ENCODE measurements at regions not wholly inside any gene's neighbourhood (a gene's known extent, or its start where the extent isn't known, plus 50 kb on each side); places are given as distances from the start of the nearest gene placed in this dataset.

GRCh38 chr1:208935517-208936187 is 647.9 kb upstream of the CAMK1G start:
- Mint-ChIP-seq H3K27me3 (ENCODE audit: insufficient read depth) (peaks cover 4% of the 10 kb centered on the region), H3K36me3 (ENCODE audit: low read depth) (no peaks in the 10 kb centered on the region), H3K9me3 (no peaks in the 10 kb centered on the region), H3K4me3 (no peak overlapping the region), H3K4me1 (peaks cover 14% of the 10 kb centered on the region), H3K27ac (no peak overlapping the region)
- Histone ChIP-seq H3K9ac (ENCODE audit: extremely low read depth, low read length, poor library complexity, severe bottlenecking) (no peak overlapping the region), H3K27ac (ENCODE audit: low read depth, low read length) (no peak overlapping the region), H3K9me3 (ENCODE audit: control insufficient read depth, low read length) (no peaks in the 10 kb centered on the region), H3K4me3 (ENCODE audit: low read length) (no peak overlapping the region), H3K27me3 (ENCODE audit: control insufficient read depth, insufficient read depth, low read length, poor library complexity, severe bottlenecking) (no peaks in the 10 kb centered on the region), H3K36me3 (ENCODE audit: control insufficient read depth, insufficient read depth, low read length) (no peaks in the 10 kb centered on the region), H3K4me1 (ENCODE audit: control insufficient read depth, insufficient read depth, low read length) (peaks cover 3% of the 10 kb centered on the region)
- TF ChIP-seq, protein P1, sequence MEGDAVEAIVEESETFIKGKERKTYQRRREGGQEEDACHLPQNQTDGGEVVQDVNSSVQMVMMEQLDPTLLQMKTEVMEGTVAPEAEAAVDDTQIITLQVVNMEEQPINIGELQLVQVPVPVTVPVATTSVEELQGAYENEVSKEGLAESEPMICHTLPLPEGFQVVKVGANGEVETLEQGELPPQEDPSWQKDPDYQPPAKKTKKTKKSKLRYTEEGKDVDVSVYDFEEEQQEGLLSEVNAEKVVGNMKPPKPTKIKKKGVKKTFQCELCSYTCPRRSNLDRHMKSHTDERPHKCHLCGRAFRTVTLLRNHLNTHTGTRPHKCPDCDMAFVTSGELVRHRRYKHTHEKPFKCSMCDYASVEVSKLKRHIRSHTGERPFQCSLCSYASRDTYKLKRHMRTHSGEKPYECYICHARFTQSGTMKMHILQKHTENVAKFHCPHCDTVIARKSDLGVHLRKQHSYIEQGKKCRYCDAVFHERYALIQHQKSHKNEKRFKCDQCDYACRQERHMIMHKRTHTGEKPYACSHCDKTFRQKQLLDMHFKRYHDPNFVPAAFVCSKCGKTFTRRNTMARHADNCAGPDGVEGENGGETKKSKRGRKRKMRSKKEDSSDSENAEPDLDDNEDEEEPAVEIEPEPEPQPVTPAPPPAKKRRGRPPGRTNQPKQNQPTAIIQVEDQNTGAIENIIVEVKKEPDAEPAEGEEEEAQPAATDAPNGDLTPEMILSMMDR (conservative IDR thresholded peaks at IDR 0.05): no peak
- WGBS, 2 experiments (ENCODE audit: insufficient coverage in 1 of 2, insufficient read length in 1 of 2): 63 to 92% methylated on average over 3 of the region's 3 CpGs
- DNase-seq: no peak

DNA sequence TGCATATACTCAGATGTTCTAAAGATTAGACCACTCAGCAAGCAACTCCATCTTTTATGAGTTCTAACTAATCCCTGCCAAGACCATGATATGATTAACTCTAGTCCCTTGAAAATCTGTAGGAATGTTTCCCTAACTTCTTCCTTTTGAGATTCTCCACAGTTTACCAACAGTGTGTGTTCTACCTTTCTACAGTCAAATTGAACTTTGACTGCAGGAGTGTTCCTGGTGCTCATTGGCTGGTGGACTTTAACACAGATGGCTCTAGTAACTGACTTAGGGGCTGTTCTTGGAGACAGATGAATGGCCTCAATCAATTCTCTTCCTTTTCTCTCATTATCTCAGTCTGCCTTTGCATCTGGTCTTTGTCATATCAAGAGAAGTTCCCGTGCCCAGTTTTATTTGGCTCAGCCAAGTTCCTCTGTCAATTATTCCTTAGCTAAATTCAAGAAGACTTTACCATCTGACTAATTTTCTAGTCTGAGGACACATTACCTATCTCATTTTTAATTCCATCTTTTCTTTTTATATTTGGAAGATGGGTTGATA is 643.9 kb upstream of the CAMK1G start:
- 89% methylated on average over 1 of the region's 1 CpG; no CpG with 5 or more reads in 1 of the 2 experiments for WGBS, 2 experiments (ENCODE audit: insufficient coverage in 1 of 2, insufficient read length in 1 of 2)
- no peaks in the 10 kb centered on the region for H3K9me3 Mint-ChIP-seq
- TF ChIP-seq, protein P1 (conservative IDR thresholded peaks at IDR 0.05): no peak
- H3K27me3 Mint-ChIP-seq (ENCODE audit: insufficient read depth): peaks cover 9% of the 10 kb centered on the region
- H3K27me3 ChIP-seq (ENCODE audit: control insufficient read depth, insufficient read depth, low read length, poor library complexity, severe bottlenecking): peaks cover 5% of the 10 kb centered on the region
- H3K4me3 ChIP-seq (ENCODE audit: low read length): no peak overlapping the region
- no peak overlapping the region for H3K27ac ChIP-seq (ENCODE audit: low read depth, low read length)
- no peaks in the 10 kb centered on the region for H3K36me3 ChIP-seq (ENCODE audit: control insufficient read depth, insufficient read depth, low read length)
- no peaks in the 10 kb centered on the region for H3K9me3 ChIP-seq (ENCODE audit: control insufficient read depth, low read length)
- no peaks in the 10 kb centered on the region for H3K36me3 Mint-ChIP-seq (ENCODE audit: low read depth)
- peaks cover 17% of the 10 kb centered on the region for H3K4me1 Mint-ChIP-seq
- H3K27ac Mint-ChIP-seq: no peak overlapping the region
- H3K4me3 Mint-ChIP-seq: no peak overlapping the region
- H3K4me1 ChIP-seq (ENCODE audit: control insufficient read depth, insufficient read depth, low read length): peaks cover 7% of the 10 kb centered on the region
- H3K9ac ChIP-seq (ENCODE audit: extremely low read depth, low read length, poor library complexity, severe bottlenecking): no peak overlapping the region
- DNase-seq: no peak

DNA sequence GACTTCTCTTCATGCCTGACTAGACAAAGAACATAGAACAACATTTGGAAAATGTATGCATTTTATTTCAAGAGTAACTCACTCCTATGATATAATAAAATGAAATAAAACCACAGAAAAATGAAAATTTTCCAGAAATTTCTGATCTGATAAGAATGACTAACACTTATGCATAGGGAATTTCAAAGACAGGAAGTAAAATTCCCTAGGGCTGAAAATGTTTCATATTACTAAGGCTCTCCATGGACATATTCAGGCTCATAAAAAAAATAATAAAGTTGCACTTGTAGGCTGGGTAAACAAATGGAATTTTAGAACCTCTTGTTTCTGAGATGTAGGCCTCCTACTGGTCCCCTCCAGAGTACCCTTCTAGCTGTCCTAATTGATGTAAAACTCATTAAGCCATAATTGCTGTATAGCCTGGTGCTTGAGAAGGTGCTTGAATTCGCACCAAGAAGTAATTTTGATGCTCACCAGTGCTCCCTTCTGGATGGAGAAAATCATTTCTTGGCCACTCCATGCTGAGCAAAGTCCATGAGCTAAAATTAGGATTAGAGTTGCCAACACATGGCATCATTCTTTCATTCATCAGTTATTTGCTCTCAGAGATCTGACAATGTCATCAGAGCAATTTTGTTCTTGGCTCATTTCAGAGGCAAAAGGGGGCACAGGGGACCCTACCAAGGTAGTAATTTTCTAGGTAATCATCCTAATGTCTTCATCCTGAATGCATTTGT is 641.0 kb upstream of the CAMK1G start:
- H3K9me3 ChIP-seq (ENCODE audit: control insufficient read depth, low read length): no peaks in the 10 kb centered on the region
- peaks cover 4% of the 10 kb centered on the region for H3K4me1 ChIP-seq (ENCODE audit: control insufficient read depth, insufficient read depth, low read length)
- no peak overlapping the region for H3K4me3 ChIP-seq (ENCODE audit: low read length)
- 95 to 100% methylated on average over 1 of the region's 1 CpG for WGBS, 2 experiments (ENCODE audit: insufficient coverage in 1 of 2, insufficient read length in 1 of 2)
- Mint-ChIP-seq H3K4me1 (peaks cover 11% of the 10 kb centered on the region), H3K4me3 (no peak overlapping the region), H3K27me3 (ENCODE audit: insufficient read depth) (peaks cover 21% of the 10 kb centered on the region), H3K36me3 (ENCODE audit: low read depth) (no peaks in the 10 kb centered on the region), H3K27ac (no peak overlapping the region), H3K9me3 (no peaks in the 10 kb centered on the region)
- no peaks in the 10 kb centered on the region for H3K36me3 ChIP-seq (ENCODE audit: control insufficient read depth, insufficient read depth, low read length)
- peaks cover 5% of the 10 kb centered on the region for H3K27me3 ChIP-seq (ENCODE audit: control insufficient read depth, insufficient read depth, low read length, poor library complexity, severe bottlenecking)
- H3K27ac ChIP-seq (ENCODE audit: low read depth, low read length): no peak overlapping the region
- TF ChIP-seq, protein P1 (conservative IDR thresholded peaks at IDR 0.05): no peak
- H3K9ac ChIP-seq (ENCODE audit: extremely low read depth, low read length, poor library complexity, severe bottlenecking): no peak overlapping the region
- DNase-seq: no peak

Measured in endodermal cell (in vitro differentiated cells).